Iris pigment epithelial cell (primary cell): ENCODE measurements at regions not wholly inside any gene's neighbourhood (a gene's known extent, or its start where the extent isn't known, plus 50 kb on each side); places are given as distances from the start of the nearest gene placed in this dataset.
"Not testable (repeated sequence)": the region's sequence is repeated elsewhere in the genome, so short reads cannot be mapped to it uniquely, and the experiment has no call there.

Experiments used
- DNase-seq: peaks from one replicate; pipeline ENCODE4 v3.0.0-alpha.2; 2011; ENCODE audit warnings: low read depth

- DNase-seq: no peak
Observed at GRCh38 chr3:4222574-4223175, 80.5 kb upstream of the SETMAR start.

GRCh38 chr3:4223777-4224176 is 79.4 kb upstream of the SETMAR start:
- DNase-seq: no peak

GRCh38 chr3:4224331-4224730 is 78.8 kb upstream of the SETMAR start:
- DNase-seq: no peak

DNA sequence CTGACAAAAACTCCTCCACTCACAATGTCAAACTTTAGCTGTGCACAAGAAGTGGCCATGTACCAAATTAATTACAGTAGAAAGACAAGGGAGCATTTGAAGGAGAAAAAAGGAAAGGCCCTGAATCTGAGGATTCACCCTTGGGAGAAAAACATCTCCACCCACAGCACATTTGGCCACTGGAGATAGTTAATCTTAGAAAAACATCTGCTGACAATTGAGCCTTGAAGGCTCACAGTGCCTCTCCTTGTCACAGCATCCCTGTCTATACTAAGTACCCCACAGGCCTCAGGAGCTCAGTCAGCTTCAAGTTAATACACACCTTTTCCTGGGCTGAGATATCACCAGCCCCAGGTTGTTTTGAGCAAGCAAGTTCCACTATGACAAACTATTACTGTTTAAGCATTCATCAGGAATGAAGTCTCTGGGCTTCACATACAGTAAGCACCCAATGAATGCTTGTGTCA is 78.1 kb upstream of the SETMAR start:
- no peak for DNase-seq

DNA sequence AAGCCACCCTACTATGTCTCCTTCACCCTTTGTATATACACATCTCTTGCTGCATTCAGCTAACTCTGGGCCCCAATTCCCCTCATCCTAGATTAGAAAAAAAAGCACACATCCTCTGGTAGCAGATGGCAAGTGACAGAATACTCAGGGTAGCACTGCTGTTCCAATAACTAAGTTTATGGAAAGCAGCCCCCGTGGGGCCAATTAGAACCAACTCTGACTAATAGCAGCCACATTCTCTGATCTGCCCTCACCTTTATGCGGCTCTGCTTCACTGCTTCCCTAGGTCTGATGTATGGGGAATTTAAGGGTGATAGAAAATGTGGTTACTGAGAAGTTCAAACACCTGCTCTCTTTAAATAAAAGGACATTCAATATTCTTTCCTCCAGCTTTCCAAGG is 74.9 kb upstream of the SETMAR start:
- no peak for DNase-seq

DNA sequence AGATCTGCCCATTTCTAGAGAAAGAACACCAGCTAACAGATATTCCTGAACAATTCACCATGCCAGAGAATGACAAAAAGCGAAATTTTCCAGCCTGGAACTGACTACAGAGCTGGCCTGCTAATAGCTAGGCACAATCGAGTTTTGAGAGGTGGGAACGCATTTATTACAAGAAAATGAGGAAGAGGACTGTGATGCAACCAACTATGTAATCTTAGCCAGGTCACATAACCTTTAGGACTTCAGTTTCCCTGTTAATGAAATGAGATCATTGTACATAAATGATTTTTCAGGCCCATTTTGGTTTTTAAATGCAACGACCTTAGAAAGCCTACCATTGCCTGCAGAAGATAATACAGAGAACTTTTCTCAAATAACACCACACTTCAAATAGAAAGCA is 72.1 kb upstream of the SETMAR start:
- no peak for DNase-seq

- no peak for DNase-seq
Observed at GRCh38 chr3:4232798-4233197, 70.4 kb upstream of the SETMAR start.

GRCh38 chr3:4233488-4233887 is 69.7 kb upstream of the SETMAR start:
- no peak for DNase-seq

DNA sequence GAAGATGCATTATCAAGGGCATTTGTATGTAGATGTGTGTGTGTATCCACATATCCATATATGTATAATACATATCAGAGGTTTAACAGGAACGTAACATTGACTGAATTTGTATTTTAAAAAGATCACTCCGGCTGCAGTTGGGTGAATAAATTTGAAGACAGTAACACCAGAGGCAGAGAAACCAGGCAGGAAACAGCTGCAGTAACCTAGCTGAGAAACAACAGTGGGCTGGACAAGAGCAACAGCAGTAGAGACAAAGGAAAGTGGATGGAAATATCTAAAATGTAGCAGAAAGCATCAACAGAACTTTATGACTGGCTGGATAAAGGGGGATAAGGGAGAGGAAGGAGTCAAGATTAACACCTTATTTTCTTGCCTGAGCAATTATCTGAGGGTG is 68.3 kb upstream of the SETMAR start:
- no peak for DNase-seq

GRCh38 chr3:4235690-4236089 is 67.5 kb upstream of the SETMAR start:
- no peak for DNase-seq

DNA sequence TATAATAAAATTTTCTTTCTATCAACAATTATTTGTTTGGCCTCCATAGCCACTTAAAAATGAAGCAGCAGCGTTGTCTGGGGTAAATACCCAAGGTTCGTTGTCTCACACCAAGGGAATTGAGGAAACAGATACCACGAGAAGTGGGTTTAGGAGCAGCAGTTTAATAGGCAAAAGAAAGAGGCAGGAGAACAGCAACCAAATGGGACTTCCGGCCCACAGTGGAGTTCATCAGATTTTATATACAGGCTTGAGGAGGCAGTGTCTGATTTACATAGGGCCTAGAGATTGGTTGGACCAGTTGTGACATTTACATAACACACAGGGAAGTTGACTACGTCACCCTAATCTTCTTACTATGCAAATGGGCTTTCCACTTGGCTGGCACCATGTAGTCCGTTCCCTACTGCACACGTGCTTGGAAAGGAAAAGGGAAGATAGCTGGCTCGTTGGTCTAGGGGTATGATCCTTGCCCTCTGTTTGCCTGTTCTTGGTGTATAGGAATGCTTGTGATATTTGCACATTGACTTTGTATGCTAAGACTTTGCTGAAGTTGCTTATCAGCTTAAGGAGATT is 61.5 kb upstream of the SETMAR start:
- DNase-seq: no peak

DNA sequence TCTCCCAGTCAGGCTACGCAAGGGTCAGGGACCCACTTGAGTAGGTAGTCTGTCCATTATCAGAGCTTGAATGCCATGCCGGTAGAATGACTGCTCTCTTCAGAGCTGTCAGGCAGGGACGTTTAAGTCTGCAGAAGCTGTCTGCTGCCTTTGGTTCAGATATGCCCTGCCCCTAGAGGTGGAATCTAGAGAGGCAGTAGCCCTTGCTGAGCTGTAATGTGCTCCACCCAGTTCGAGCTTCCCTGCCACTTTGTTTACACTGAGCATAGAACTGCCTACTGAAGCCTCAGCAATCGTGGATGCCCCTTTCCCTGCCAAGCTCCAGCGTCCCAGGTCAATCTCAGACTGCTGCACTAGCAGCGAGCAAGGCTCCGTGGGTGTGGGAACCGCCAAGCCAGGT is 57.5 kb upstream of the SETMAR start:
- DNase-seq: no peak

DNA sequence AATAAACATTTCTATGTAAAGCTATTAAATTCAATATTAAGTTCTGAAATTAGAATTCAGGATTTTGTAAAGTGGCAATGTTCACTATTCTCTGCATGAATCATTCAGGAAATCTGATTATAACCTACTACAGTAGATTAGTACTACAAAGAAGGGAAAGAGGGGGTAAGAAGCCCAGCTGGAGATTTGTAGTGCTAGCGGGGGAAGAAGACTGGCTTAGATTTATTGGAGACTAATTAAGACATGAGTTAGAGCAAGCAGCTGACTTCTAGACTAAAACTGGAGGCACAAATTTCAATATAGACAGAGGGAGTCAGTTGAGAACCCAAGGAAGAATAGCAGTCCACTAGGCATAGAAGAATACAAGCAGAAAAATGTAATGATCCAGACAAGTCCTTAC is 55.8 kb upstream of the SETMAR start:
- no peak for DNase-seq

- no peak for DNase-seq
Observed at GRCh38 chr3:4250064-4250463, 53.1 kb upstream of the SETMAR start.

- DNase-seq: no peak
Observed at GRCh38 chr3:4251412-4251811, 51.8 kb upstream of the SETMAR start.

GRCh38 chr3:4253072-4253832 is 49.9 kb upstream of the SETMAR start:
- not testable (repeated sequence) for DNase-seq
